ENCODE measurements at regions not wholly inside any gene's neighbourhood (a gene's known extent, or its start where the extent isn't known, plus 50 kb on each side); places are given as distances from the start of the nearest gene placed in this dataset.

GRCh38 chr2:220782609-220783113, 789.4 kb downstream of the EPHA4 start:
- DNase-seq: no peak
- Histone ChIP-seq H3K4me3 (no peak overlapping the region), H3K4me1 (ENCODE audit: insufficient read depth) (no peaks in the 10 kb centered on the region), H3K9me3 (no peaks in the 10 kb centered on the region), H3K36me3 (no peaks in the 10 kb centered on the region), H3K27ac (no peak overlapping the region), H3K27me3 (no peaks in the 10 kb centered on the region)
- TF ChIP-seq EP300 (IDR thresholded peaks at IDR 0.05) (no peak), POLR2A (IDR thresholded peaks at IDR 0.05) (no peak), CTCF (IDR thresholded peaks at IDR 0.05) (no peak)
- intact Hi-C loops (cut with DNase I): no loop called here
- WGBS, 3 donors: 80 to 91% (median 87%) methylated on average over 5 of the region's 5 CpGs

- no peak for TF ChIP-seq CTCF (IDR thresholded peaks at IDR 0.05)
- no peak for TF ChIP-seq POLR2A (IDR thresholded peaks at IDR 0.05)
- no peak for TF ChIP-seq EP300 (IDR thresholded peaks at IDR 0.05)
- H3K4me1 ChIP-seq (ENCODE audit: insufficient read depth): no peaks in the 10 kb centered on the region
- 93 to 95% (median 93%) methylated on average over 1 of the region's 1 CpG for WGBS, 3 donors
- H3K36me3 ChIP-seq: no peaks in the 10 kb centered on the region
- intact Hi-C loops (cut with DNase I): no loop called here
- no peak overlapping the region for H3K4me3 ChIP-seq
- no peak overlapping the region for H3K27ac ChIP-seq
- no peak for DNase-seq
- no peaks in the 10 kb centered on the region for H3K9me3 ChIP-seq
- H3K27me3 ChIP-seq: no peaks in the 10 kb centered on the region
These were observed 788.4 kb downstream of the EPHA4 start for GRCh38 chr2:220783671-220784070.

GRCh38 chr2:220785178-220785577, 786.9 kb downstream of the EPHA4 start:
- H3K4me1 ChIP-seq (ENCODE audit: insufficient read depth): no peaks in the 10 kb centered on the region
- H3K27me3 ChIP-seq: no peaks in the 10 kb centered on the region
- intact Hi-C loops (cut with DNase I): no loop called here
- H3K27ac ChIP-seq: no peak overlapping the region
- WGBS, 3 donors: 95 to 96% (median 95%) methylated on average over 4 of the region's 4 CpGs
- H3K4me3 ChIP-seq: no peak overlapping the region
- no peaks in the 10 kb centered on the region for H3K36me3 ChIP-seq
- TF ChIP-seq EP300 (IDR thresholded peaks at IDR 0.05) (no peak), CTCF (IDR thresholded peaks at IDR 0.05) (no peak), POLR2A (IDR thresholded peaks at IDR 0.05) (no peak)
- H3K9me3 ChIP-seq: no peaks in the 10 kb centered on the region
- DNase-seq: no peak

- WGBS, 3 donors: 94 to 96% (median 94%) methylated on average over 5 of the region's 5 CpGs
- no peak for TF ChIP-seq POLR2A (IDR thresholded peaks at IDR 0.05)
- intact Hi-C loops (cut with DNase I): no loop called here
- Histone ChIP-seq H3K9me3 (no peaks in the 10 kb centered on the region), H3K27me3 (no peaks in the 10 kb centered on the region), H3K27ac (no peak overlapping the region), H3K36me3 (no peaks in the 10 kb centered on the region), H3K4me3 (no peak overlapping the region), H3K4me1 (ENCODE audit: insufficient read depth) (no peaks in the 10 kb centered on the region)
- DNase-seq: no peak
These were observed 785.9 kb downstream of the EPHA4 start for GRCh38 chr2:220786216-220786615.

- DNase-seq: no peak
- Histone ChIP-seq H3K27me3 (no peaks in the 10 kb centered on the region), H3K4me3 (no peak overlapping the region), H3K27ac (no peak overlapping the region), H3K9me3 (no peaks in the 10 kb centered on the region), H3K36me3 (no peaks in the 10 kb centered on the region), H3K4me1 (ENCODE audit: insufficient read depth) (no peaks in the 10 kb centered on the region)
- intact Hi-C loops (cut with DNase I): no loop called here
- TF ChIP-seq POLR2A (IDR thresholded peaks at IDR 0.05) (no peak), EP300 (IDR thresholded peaks at IDR 0.05) (no peak), CTCF (IDR thresholded peaks at IDR 0.05) (no peak)
These were observed 784.9 kb downstream of the EPHA4 start for GRCh38 chr2:220787251-220787650.
